Activated CD4-positive, alpha-beta T cell treated with anti-CD3 and anti-CD28 coated beads, Interleukin-2, amount 10 ng/mL, durations not matched to agents 24 days and 14 days (primary cell): ENCODE measurements at regions not wholly inside any gene's neighbourhood (a gene's known extent, or its start where the extent isn't known, plus 50 kb on each side); places are given as distances from the start of the nearest gene placed in this dataset.

ENCODE experiments used
- DNase-seq: peaks from one replicate; pipeline ENCODE4 v3.0.0; 2022
- H3K27ac Mint-ChIP-seq: one replicate; pipeline ENCODE4 v1.8.0; 2022; ENCODE audit warnings: mild to moderate bottlenecking, mixed read lengths
- H3K27me3 Mint-ChIP-seq: one replicate; pipeline ENCODE4 v1.8.0; 2022; ENCODE audit warnings: mixed read lengths
- H3K36me3 Mint-ChIP-seq: one replicate; pipeline ENCODE4 v1.8.0; 2022; ENCODE audit warnings: low read depth, mild to moderate bottlenecking, mixed read lengths
- H3K4me1 Mint-ChIP-seq: one replicate; pipeline ENCODE4 v1.8.0; 2021; ENCODE audit warnings: mixed read lengths
- H3K4me3 Mint-ChIP-seq: one replicate; pipeline ENCODE4 v1.8.0; 2022; ENCODE audit warnings: mild to moderate bottlenecking, moderate library complexity, mixed read lengths
- H3K9me3 Mint-ChIP-seq: one replicate; pipeline ENCODE4 v1.8.0; 2021; ENCODE audit warnings: mixed read lengths
- intact Hi-C: fragments of 100-400 bp; cut with micrococcal nuclease; formaldehyde crosslinking; loops from one replicate; pipeline ENCODE4 v1.15.1; 2023

- intact Hi-C loops: no loop called here
- no peaks in the 10 kb centered on the region for H3K36me3 Mint-ChIP-seq
- no peak overlapping the region for H3K27ac Mint-ChIP-seq
- H3K4me3 Mint-ChIP-seq: no peak overlapping the region
- peaks cover 2% of the 10 kb centered on the region for H3K27me3 Mint-ChIP-seq
- no peak for DNase-seq
- H3K4me1 Mint-ChIP-seq: peaks cover 15% of the 10 kb centered on the region
- H3K9me3 Mint-ChIP-seq: no peaks in the 10 kb centered on the region
These were observed 130.4 kb upstream of the LRFN2 start for GRCh38 chr6:40717411-40718057.

DNA sequence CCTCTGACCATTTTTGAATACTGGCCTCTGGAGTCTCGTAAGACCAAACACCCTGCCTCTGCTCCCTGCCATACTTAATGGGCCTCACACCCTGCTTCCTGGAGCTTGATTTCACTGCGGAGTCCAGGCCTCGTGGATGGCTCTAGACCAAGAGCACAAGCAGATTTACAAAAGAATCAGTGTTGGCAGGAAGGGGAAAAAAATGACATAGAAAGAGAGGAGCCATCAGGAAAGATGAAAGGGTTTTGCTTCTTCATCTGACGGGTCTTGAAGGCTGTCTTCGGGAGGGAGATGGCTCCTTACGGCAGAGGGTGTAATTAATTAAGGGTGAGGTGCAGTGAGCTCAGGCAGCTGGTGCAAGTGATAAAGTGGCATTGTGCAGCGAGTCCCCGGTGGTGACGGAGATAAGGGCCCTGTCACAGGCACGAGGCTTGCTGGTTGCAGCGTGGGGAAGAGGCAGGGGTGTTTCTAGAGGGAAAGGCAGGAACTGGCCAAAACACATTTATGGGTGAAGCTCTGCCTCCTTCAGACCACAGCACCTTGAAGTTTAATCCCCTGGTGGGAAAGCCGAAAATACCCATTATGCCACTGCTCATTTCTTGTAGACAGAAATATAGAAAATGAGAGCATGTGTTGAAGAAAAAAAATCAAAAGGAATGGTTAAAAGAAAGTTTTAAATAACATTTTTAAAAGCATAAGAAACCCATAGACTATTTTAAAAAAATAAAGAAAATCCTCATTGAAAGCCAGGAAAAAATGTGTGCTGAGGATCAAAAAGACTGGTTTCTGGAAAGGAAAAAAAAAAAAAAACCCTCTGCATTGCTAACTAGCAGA is 128.6 kb upstream of the LRFN2 start:
- peaks cover 15% of the 10 kb centered on the region for H3K4me1 Mint-ChIP-seq
- no peaks in the 10 kb centered on the region for H3K9me3 Mint-ChIP-seq
- intact Hi-C loops: no loop called here

DNA sequence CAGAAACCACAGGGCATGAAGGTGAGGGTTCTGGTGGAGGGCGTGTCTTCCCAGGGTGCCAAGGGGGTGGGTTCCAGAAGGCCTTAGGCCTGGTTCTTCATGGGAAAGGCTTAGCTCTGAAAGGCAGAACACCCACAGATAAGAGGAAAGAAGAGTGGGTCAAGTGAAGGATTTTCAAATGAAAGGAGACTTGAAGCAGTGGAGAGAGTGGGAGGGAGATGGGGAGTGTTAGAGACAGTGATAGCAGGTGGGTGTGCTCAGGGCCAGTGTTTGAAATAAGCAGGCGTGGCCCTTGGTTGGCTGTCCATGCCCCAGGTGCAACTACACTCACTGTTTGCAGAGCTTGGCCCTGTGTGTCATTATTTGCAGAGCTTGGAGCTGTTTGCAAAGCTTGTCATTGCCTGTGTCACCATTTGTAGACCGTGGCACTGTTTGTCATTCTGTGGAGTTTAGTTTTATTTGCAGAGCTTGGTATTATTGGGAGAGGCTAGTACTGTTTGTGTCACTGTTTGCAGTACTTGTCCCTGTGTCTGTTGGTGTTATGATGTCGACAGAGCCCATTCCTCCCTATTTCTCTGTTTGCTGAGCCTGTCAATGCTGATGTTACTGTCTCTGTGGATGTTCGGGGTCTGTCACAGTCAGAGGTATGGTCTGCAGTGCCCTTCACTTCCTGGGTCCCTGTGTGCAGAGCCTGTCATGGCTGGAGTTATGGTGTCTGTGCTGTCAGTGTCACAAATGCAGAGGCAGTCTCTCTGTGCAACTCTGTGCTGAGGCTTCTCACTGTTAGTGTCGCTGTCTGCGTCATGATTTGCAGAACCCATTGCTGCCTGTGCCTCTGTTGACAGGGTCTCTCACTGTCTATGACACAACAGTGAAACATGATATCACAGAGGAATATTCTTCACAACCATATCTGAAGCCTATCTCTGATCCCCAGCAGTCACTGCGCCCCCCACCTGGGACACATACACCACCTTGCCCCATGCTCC is 127.7 kb upstream of the LRFN2 start:
- H3K4me3 Mint-ChIP-seq: no peak overlapping the region
- no peaks in the 10 kb centered on the region for H3K36me3 Mint-ChIP-seq
- peaks cover 4% of the 10 kb centered on the region for H3K27me3 Mint-ChIP-seq
- H3K27ac Mint-ChIP-seq: no peak overlapping the region
- peaks cover 6% of the 10 kb centered on the region for H3K4me1 Mint-ChIP-seq
- DNase-seq: no peak
- no peaks in the 10 kb centered on the region for H3K9me3 Mint-ChIP-seq
- intact Hi-C loops: no loop called here

More for the DNA sequence above, 128.6 kb upstream of the LRFN2 start:
- H3K36me3 Mint-ChIP-seq: no peaks in the 10 kb centered on the region
- no peak overlapping the region for H3K27ac Mint-ChIP-seq
- peaks cover 4% of the 10 kb centered on the region for H3K27me3 Mint-ChIP-seq
- no peak overlapping the region for H3K4me3 Mint-ChIP-seq
- no peak for DNase-seq

GRCh38 chr6:40714143-40714542 is 127.0 kb upstream of the LRFN2 start:
- DNase-seq: no peak
- Mint-ChIP-seq H3K9me3 (no peaks in the 10 kb centered on the region), H3K4me1 (no peaks in the 10 kb centered on the region), H3K36me3 (no peaks in the 10 kb centered on the region), H3K4me3 (no peak overlapping the region), H3K27ac (no peak overlapping the region), H3K27me3 (peaks cover 4% of the 10 kb centered on the region)
- intact Hi-C loops: no loop called here

DNA sequence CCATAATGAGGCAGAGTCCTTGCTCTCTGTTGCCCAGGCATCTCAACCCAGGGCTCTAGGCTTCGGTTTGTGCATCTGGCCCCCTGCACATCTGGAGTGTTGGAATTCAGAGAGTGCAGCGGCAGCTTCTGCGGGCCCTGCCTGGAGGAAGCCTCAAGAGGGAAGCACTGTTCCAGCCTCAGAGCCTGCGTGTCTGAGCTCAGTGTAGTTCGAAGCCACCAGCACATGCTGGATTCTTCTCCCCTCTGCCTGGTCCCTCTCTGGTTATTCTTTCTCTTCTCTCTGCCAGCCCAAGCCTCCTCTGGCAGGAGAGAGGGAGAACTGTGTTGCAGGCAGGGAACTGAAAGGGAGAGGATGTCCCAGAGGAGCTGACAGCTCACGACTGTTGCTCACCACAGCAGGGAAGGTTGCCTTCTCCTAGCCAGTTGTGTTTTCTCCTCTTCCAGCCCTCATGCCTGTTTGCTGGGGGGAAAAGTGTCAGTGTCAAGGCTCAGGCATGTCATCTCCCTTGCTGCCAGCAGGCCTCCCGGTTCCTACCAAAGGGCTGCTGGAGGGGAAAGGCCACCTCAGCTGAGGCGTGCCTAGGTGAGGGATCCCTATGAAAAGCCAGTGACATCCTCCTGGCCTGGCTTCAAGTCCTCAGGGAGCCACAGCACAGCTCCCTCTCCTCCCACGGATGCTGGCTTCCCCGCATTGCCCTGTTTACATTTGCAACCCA is 126.0 kb upstream of the LRFN2 start:
- H3K36me3 Mint-ChIP-seq: no peaks in the 10 kb centered on the region
- intact Hi-C loops: no loop called here
- peaks cover 7% of the 10 kb centered on the region for H3K27me3 Mint-ChIP-seq
- no peak overlapping the region for H3K27ac Mint-ChIP-seq
- no peak for DNase-seq
- H3K9me3 Mint-ChIP-seq: no peaks in the 10 kb centered on the region
- H3K4me1 Mint-ChIP-seq: no peaks in the 10 kb centered on the region
- H3K4me3 Mint-ChIP-seq: no peak overlapping the region

- DNase-seq: no peak
- Mint-ChIP-seq H3K4me1 (no peaks in the 10 kb centered on the region), H3K4me3 (no peak overlapping the region), H3K27ac (no peak overlapping the region), H3K9me3 (no peaks in the 10 kb centered on the region), H3K27me3 (peaks cover 11% of the 10 kb centered on the region), H3K36me3 (no peaks in the 10 kb centered on the region)
- intact Hi-C loops: no loop called here
These were observed 123.6 kb upstream of the LRFN2 start for GRCh38 chr6:40710626-40711330.

DNA sequence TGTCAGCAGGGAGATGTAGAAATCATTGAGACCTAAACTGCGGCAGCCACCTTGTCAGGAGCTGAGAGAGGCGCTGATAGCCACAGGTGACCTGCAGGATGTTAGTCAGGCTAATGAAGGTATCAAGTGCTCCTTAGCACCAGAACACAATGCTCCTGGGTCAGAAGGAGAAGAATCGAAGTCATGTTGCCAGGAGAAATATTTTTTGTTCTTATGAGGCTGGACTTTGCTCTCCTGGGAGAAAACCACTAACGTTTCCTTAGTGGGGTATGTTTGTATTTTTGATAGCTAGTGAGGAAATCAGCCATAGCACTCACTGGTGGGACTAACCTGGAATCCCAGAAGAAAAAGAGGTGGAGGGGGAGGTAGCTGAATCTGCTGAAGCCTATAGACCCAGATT is 120.9 kb upstream of the LRFN2 start:
- intact Hi-C loops: no loop called here
- peaks cover 19% of the 10 kb centered on the region for H3K27me3 Mint-ChIP-seq

GRCh38 chr6:40706178-40706577 is 119.0 kb upstream of the LRFN2 start:
- intact Hi-C loops: no loop called here
- Mint-ChIP-seq H3K36me3 (no peaks in the 10 kb centered on the region), H3K4me3 (no peak overlapping the region), H3K4me1 (no peaks in the 10 kb centered on the region), H3K9me3 (no peaks in the 10 kb centered on the region), H3K27me3 (peaks cover 26% of the 10 kb centered on the region), H3K27ac (no peak overlapping the region)
- DNase-seq: no peak

More for the DNA sequence above, 120.9 kb upstream of the LRFN2 start:
- Mint-ChIP-seq H3K9me3 (no peaks in the 10 kb centered on the region), H3K4me1 (no peaks in the 10 kb centered on the region), H3K27ac (no peak overlapping the region), H3K4me3 (no peak overlapping the region), H3K36me3 (no peaks in the 10 kb centered on the region)
- no peak for DNase-seq

DNA sequence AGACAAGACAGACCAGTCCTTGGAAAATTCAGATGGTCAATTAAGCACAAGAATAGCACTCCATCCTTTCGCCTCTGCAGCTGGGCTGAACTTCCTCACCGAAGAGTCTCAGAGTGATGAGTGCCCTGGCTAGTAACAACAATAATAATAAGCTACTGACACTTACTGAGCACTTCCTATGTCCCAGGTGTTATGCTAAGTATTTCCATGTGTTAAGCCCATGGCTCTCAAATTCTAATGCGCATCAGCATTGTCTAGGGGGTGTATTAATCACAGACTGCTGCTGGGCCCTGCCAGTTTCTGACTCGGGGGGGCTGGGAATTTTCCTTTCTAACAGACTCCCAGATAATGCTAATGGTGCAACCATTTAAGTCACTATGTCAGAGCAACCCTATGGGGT is 118.2 kb upstream of the LRFN2 start:
- Mint-ChIP-seq H3K4me1 (no peaks in the 10 kb centered on the region), H3K9me3 (no peaks in the 10 kb centered on the region), H3K27me3 (peaks cover 26% of the 10 kb centered on the region), H3K27ac (no peak overlapping the region), H3K4me3 (no peak overlapping the region), H3K36me3 (no peaks in the 10 kb centered on the region)
- no peak for DNase-seq
- intact Hi-C loops: no loop called here

DNA sequence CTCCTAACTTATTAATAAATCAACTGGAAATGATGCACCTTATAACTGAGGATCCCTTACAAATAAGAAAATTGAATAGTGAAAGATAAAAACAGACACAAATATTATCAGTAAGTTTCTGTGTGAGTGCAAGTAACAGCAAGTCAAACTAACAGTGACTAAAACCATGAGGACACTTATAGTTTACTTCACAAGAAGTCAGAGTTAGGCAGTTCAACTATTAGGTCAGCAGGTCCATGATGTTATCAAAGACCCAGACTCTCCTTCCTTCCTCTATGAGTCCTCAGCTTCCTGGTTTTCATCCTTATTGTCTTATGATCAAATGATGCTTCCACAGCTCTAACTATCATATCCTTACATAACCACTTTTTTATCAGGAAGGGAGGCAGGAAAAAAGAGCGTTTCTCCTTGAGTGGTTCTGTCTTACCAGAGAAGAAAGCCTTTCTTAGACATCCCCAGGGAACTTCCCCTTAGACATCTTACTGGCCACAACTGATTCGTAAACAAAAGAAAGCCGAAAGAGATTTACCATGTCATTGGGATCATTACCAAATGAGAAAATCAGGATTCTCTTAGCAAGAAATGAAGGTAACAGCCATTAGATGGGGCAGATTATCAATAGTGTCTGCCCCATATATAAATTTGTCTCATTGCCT is 114.3 kb upstream of the LRFN2 start:
- Mint-ChIP-seq H3K9me3 (no peaks in the 10 kb centered on the region), H3K36me3 (no peaks in the 10 kb centered on the region), H3K27me3 (peaks cover 21% of the 10 kb centered on the region), H3K27ac (no peak overlapping the region), H3K4me1 (no peaks in the 10 kb centered on the region), H3K4me3 (no peak overlapping the region)
- DNase-seq: no peak
- intact Hi-C loops: no loop called here

DNA sequence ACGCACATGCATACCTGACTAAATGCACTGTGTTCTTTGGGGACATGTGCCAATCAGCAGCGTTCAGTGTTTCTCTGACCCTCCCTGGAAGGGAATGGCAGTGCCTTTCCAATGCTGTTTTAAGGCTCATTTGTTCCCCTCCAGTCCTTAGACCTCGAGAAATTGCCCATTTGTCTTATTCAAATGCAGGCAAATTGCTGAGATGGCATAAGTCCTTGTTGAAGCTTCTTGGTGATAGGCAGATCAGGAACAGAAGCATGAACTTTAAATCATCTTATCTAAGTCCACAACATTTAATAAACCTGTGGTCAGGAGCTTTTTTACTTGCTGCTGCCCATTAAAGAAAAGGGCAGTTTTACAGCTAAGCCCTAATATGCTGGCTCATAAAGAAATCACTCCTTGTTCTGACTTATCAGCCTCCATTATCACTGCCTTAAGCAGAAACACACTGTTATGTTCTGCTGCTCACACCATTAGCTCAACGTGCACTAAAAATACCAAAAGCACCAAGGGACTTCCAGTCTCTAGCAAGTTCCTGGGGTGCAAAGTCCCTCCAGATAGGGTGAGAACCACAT is 112.9 kb upstream of the LRFN2 start:
- H3K9me3 Mint-ChIP-seq: no peaks in the 10 kb centered on the region
- intact Hi-C loops: no loop called here

DNA sequence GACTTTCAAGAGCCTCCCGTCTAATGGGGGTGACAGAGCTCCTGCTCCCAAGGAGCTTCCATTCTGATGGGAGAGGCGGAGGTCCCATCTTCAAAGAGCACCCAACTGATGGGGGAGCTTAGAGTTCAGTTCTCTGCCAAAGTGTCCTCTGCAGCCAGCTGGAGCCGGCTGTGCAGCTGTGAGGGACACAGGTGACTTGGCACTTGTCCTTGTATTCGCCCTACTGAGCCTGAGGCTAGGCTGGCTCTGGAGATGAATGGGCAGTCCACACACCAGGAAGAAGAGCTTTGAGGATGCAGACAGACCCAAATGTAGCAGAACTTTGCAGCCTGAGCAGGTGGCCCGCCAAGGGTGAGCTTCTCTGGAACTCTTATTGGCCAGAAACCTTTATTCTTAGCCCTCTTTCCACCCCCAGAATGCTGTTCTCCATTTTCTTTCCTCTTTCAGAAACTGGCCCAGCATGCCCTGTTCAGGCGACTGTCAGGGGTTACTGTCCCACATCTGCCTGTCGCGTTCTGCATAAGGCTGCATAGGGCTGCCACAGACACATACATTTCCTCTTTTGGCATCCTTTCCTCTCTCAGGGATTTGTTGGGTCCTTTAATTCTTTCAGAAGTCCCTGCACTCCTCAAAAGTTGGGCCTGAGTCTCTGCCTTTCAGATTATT is 108.7 kb upstream of the LRFN2 start:
- H3K27me3 Mint-ChIP-seq: peaks cover 2% of the 10 kb centered on the region
- H3K4me3 Mint-ChIP-seq: no peak overlapping the region
- H3K9me3 Mint-ChIP-seq: no peaks in the 10 kb centered on the region
- no peak for DNase-seq
- intact Hi-C loops: no loop called here
- no peaks in the 10 kb centered on the region for H3K36me3 Mint-ChIP-seq
- no peaks in the 10 kb centered on the region for H3K4me1 Mint-ChIP-seq
- H3K27ac Mint-ChIP-seq: no peak overlapping the region

More for the DNA sequence above, 112.9 kb upstream of the LRFN2 start:
- Mint-ChIP-seq H3K27me3 (peaks cover 20% of the 10 kb centered on the region), H3K4me1 (no peaks in the 10 kb centered on the region), H3K36me3 (no peaks in the 10 kb centered on the region), H3K4me3 (no peak overlapping the region), H3K27ac (no peak overlapping the region)
- no peak for DNase-seq
